HG02943 (cell line): ENCODE measurements at regions not wholly inside any gene's neighbourhood (a gene's known extent, or its start where the extent isn't known, plus 50 kb on each side); places are given as distances from the start of the nearest gene placed in this dataset.

Experiments
- ATAC-seq: cut with Tn5 transposase; IDR thresholded peaks from one replicate; pipeline ENCODE4 v1.9.1; 2021; ENCODE audit warnings: mild to moderate bottlenecking, low read depth, moderate library complexity; ENCODE audit not compliant: unreplicated experiment

- no peak for ATAC-seq
These were observed 224.2 kb downstream of the BCL11A start for GRCh38 chr2:60329225-60329624.

GRCh38 chr2:60324536-60324935 lies 228.9 kb downstream of the BCL11A start:
- ATAC-seq: no peak

GRCh38 chr2:60321816-60322215 lies 231.6 kb downstream of the BCL11A start:
- no peak for ATAC-seq

- no peak for ATAC-seq
These were observed 232.7 kb downstream of the BCL11A start for GRCh38 chr2:60320724-60321123.

- no peak for ATAC-seq
These were observed 234.4 kb downstream of the BCL11A start for GRCh38 chr2:60319031-60319547.

- no peak for ATAC-seq
These were observed 234.9 kb downstream of the BCL11A start for GRCh38 chr2:60318544-60318943.

- ATAC-seq: peak; percentile 65
These were observed 235.6 kb downstream of the BCL11A start for GRCh38 chr2:60317844-60318243.

GRCh38 chr2:60317034-60317386 lies 236.4 kb downstream of the BCL11A start:
- no peak for ATAC-seq

- ATAC-seq: no peak
These were observed 236.9 kb downstream of the BCL11A start for GRCh38 chr2:60316381-60317033.

GRCh38 chr2:60313470-60314172 lies 239.8 kb downstream of the BCL11A start:
- no peak for ATAC-seq

- peak; percentile 52 for ATAC-seq
These were observed 240.8 kb downstream of the BCL11A start for GRCh38 chr2:60312618-60313017.

GRCh38 chr2:60311524-60311923 lies 241.9 kb downstream of the BCL11A start:
- ATAC-seq: no peak

- ATAC-seq: no peak
These were observed 243.4 kb downstream of the BCL11A start for GRCh38 chr2:60309941-60310660.

- ATAC-seq: no peak
These were observed 244.1 kb downstream of the BCL11A start for GRCh38 chr2:60309336-60309735.

GRCh38 chr2:60306267-60306861 lies 247.1 kb downstream of the BCL11A start:
- ATAC-seq: no peak

- ATAC-seq: no peak
These were observed 249.8 kb downstream of the BCL11A start for GRCh38 chr2:60303680-60304079.

GRCh38 chr2:60302377-60303126 lies 250.9 kb downstream of the BCL11A start:
- ATAC-seq: no peak

- no peak for ATAC-seq
These were observed 251.7 kb downstream of the BCL11A start for GRCh38 chr2:60301726-60302125.

GRCh38 chr2:60299179-60299578 lies 254.3 kb downstream of the BCL11A start:
- no peak for ATAC-seq

- no peak for ATAC-seq
These were observed 255.3 kb downstream of the BCL11A start for GRCh38 chr2:60298006-60298696.
